ENCODE measurements at regions not wholly inside any gene's neighbourhood (a gene's known extent, or its start where the extent isn't known, plus 50 kb on each side); places are given as distances from the start of the nearest gene placed in this dataset.

DNA sequence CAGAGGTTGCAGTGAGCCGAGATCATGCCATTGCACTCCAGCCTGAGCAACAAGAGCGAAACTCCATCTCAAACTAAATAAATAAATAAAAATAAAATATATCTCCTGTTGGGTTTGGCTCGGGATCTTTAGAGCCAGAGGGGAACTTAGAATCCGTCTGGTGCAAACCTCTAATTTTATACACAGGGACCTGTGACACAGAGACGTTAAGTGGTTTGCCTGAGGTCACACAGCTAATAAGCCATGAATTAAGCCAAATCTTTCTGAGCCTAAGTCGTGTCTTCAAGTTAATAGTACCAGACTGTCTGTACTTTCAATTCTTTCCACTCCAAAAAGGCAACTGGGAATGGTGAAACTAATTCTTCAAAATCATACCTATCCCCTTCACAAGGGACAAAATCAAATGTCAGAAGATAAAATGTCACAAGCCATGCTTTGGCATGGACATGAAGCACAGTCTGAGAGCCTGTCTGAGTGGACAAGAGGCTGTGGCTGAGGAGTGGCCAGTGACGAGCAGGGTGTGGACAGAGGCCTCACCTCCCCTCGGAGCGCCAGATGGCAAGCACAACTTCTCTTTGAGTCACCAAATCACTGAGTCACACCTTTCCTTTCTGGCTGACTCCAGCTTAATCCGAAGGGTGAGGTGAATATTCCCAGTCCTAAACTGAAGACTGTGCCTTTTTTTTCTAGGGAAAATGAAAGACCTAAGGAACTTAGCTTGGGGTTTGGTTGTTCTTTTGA lies 177.4 kb downstream of the TFAP2A start:
- Histone ChIP-seq H3K4me1 (no peaks in the 10 kb centered on the region), H3K36me3 (no peaks in the 10 kb centered on the region), H3K27me3 (no peaks in the 10 kb centered on the region), H3K4me3 (no peak overlapping the region), H3K9me3 (no peaks in the 10 kb centered on the region), H3K27ac (no peak overlapping the region)
- ATAC-seq (no peak), DNase-seq (no peak)
- in situ Hi-C loops (cut with MboI; ENCODE audit: low sequenced_read_pairs in 4 of 4) (no loop called here), intact Hi-C loops (cut with DNase I; ENCODE audit: low total_unique reads) (no loop called here)
- no peak for TF ChIP-seq POLR2A (IDR thresholded peaks at IDR 0.05)
- TF ChIP-seq, protein P1, sequence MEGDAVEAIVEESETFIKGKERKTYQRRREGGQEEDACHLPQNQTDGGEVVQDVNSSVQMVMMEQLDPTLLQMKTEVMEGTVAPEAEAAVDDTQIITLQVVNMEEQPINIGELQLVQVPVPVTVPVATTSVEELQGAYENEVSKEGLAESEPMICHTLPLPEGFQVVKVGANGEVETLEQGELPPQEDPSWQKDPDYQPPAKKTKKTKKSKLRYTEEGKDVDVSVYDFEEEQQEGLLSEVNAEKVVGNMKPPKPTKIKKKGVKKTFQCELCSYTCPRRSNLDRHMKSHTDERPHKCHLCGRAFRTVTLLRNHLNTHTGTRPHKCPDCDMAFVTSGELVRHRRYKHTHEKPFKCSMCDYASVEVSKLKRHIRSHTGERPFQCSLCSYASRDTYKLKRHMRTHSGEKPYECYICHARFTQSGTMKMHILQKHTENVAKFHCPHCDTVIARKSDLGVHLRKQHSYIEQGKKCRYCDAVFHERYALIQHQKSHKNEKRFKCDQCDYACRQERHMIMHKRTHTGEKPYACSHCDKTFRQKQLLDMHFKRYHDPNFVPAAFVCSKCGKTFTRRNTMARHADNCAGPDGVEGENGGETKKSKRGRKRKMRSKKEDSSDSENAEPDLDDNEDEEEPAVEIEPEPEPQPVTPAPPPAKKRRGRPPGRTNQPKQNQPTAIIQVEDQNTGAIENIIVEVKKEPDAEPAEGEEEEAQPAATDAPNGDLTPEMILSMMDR (IDR thresholded peaks at IDR 0.05 in 4 of 5, conservative IDR thresholded peaks at IDR 0.05 in 1 of 5): no peak

DNA sequence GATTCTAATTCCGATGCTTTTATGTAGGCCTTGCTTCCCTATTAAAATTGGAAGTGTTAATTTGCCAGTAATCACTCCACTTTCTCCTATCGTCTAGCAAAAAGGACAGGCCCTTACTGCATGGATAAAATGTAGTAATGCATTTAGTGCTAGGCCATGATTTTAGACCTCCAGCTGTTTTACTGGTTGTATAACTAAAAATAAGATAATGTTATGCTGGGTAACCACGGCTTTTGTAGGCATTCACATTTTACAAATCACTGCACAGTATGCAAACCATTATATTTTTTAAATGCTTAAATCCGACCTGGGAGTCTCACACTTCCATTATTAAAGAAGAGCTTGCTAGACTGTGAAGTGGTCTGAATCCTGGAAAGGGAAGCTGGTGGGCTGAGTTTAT lies 179.5 kb downstream of the TFAP2A start:
- no peaks in the 10 kb centered on the region for H3K27me3 ChIP-seq
- H3K27ac ChIP-seq: no peak overlapping the region
- H3K4me1 ChIP-seq: no peaks in the 10 kb centered on the region
- no peak for DNase-seq
- in situ Hi-C loops (cut with MboI; ENCODE audit: low sequenced_read_pairs in 4 of 4): no loop called here
- intact Hi-C loops (cut with DNase I; ENCODE audit: low total_unique reads): no loop called here
- H3K4me3 ChIP-seq: no peak overlapping the region
- ATAC-seq: no peak
- no peak for TF ChIP-seq POLR2A (IDR thresholded peaks at IDR 0.05)
- TF ChIP-seq, protein P1 (IDR thresholded peaks at IDR 0.05 in 4 of 5, conservative IDR thresholded peaks at IDR 0.05 in 1 of 5): no peak
- H3K9me3 ChIP-seq: no peaks in the 10 kb centered on the region
- H3K36me3 ChIP-seq: no peaks in the 10 kb centered on the region

DNA sequence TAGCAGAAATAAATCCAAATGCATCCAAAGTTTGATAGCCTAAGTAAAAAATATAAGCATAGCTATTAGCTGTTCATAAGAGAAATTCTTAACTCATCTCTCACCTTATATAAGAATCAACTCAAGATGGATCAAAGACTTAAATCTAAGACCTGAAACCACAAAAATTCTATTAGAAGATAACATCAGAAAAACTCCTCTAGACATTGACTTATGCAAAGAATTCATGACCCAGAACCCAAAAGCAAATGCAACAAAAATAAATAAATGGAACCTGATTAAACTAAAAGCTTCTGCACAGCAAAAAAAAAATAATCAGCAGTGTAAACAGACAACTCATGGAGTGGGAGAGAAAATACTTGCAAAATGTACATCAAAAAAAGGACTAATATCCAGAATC lies 184.3 kb downstream of the TFAP2A start:
- TF ChIP-seq, protein P1 (IDR thresholded peaks at IDR 0.05 in 4 of 5, conservative IDR thresholded peaks at IDR 0.05 in 1 of 5): no peak
- TF ChIP-seq POLR2A (IDR thresholded peaks at IDR 0.05): no peak
- H3K4me3 ChIP-seq: no peak overlapping the region
- ATAC-seq (no peak), DNase-seq (no peak)
- H3K27me3 ChIP-seq: no peaks in the 10 kb centered on the region
- no peaks in the 10 kb centered on the region for H3K36me3 ChIP-seq
- no peak overlapping the region for H3K27ac ChIP-seq
- no peaks in the 10 kb centered on the region for H3K4me1 ChIP-seq
- intact Hi-C loops (cut with DNase I; ENCODE audit: low total_unique reads) (no loop called here), in situ Hi-C loops (cut with MboI; ENCODE audit: low sequenced_read_pairs in 4 of 4) (no loop called here)
- no peaks in the 10 kb centered on the region for H3K9me3 ChIP-seq

DNA sequence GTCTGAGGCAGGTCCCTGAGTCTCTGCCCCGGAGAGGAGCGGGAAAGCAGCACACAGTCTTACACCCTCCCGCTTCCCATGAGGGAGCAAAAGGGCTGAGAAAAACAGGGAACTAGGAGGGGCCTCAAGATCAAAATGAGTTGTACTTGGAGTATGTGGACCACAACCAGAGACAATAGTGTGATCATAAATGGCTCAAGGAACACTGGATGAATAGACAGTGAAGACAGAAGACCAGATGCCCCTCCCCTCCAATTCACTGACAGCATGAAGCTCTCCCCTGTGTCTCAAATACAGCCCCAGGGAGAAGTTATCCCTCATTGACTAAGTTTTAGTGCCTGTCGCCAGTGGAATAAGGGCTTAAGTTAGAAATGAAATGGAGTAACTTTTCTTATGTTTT lies 191.0 kb downstream of the TFAP2A start:
- in situ Hi-C loops (cut with MboI; ENCODE audit: low sequenced_read_pairs in 4 of 4) (no loop called here), intact Hi-C loops (cut with DNase I; ENCODE audit: low total_unique reads) (no loop called here)
- no peak overlapping the region for H3K4me3 ChIP-seq
- no peaks in the 10 kb centered on the region for H3K4me1 ChIP-seq
- no peaks in the 10 kb centered on the region for H3K36me3 ChIP-seq
- DNase-seq (no peak), ATAC-seq (no peak)
- no peaks in the 10 kb centered on the region for H3K27me3 ChIP-seq
- no peak overlapping the region for H3K27ac ChIP-seq
- no peak for TF ChIP-seq POLR2A (IDR thresholded peaks at IDR 0.05)
- TF ChIP-seq, protein P1 (IDR thresholded peaks at IDR 0.05 in 4 of 5, conservative IDR thresholded peaks at IDR 0.05 in 1 of 5): no peak
- no peaks in the 10 kb centered on the region for H3K9me3 ChIP-seq

DNA sequence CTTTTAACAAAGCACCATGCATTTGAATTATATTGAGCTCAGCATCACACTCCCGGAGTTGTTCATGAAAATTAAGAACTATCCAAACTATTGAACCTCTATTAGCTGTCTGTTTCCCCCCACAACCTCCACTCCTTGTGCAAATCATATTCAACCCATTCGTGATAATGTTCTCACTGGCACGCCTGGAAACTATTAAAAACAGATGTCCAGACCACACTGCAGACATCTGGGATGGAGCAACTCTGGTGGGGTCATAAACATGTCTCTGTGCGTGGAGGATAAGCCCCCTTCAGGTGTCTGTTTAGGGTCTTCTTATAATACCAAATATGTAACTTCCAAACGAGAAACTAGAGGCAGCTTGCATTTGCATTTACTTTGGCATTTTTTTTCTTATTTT lies 193.7 kb downstream of the TFAP2A start:
- DNase-seq (no peak), ATAC-seq (no peak)
- Histone ChIP-seq H3K4me3 (no peak overlapping the region), H3K9me3 (no peaks in the 10 kb centered on the region), H3K36me3 (no peaks in the 10 kb centered on the region), H3K27ac (no peak overlapping the region), H3K4me1 (no peaks in the 10 kb centered on the region), H3K27me3 (no peaks in the 10 kb centered on the region)
- in situ Hi-C loops (cut with MboI; ENCODE audit: low sequenced_read_pairs in 4 of 4): no loop called here
- intact Hi-C loops (cut with DNase I; ENCODE audit: low total_unique reads): no loop called here
- TF ChIP-seq POLR2A (IDR thresholded peaks at IDR 0.05): no peak
- TF ChIP-seq, protein P1 (IDR thresholded peaks at IDR 0.05 in 4 of 5, conservative IDR thresholded peaks at IDR 0.05 in 1 of 5): no peak

Data from gastrocnemius medialis (tissue), 4 donors.